ENCODE measurements at regions not wholly inside any gene's neighbourhood (a gene's known extent, or its start where the extent isn't known, plus 50 kb on each side); places are given as distances from the start of the nearest gene placed in this dataset.

DNA sequence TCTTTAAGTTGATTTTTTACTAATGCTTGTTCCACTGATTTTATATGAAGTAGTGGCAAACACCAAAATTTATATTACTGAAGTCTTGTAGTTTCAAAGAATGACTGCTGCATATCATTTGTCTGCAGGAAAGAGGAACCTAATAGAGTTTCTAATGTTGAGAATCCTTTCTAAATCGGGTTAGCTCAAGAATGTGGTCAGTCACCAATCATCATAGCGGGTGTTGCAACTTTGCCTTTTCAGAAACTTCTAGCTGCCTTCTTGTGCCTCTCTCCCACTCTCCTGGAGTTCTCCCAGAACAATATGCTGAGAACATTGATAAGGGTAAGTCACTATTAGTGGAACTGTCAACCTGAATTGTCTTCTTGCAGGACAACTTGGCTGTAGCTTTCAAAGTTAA is 524.8 kb upstream of the SORCS1 start:
- TF ChIP-seq EZH2phosphoT487 (IDR thresholded peaks at IDR 0.05; ENCODE audit: insufficient read depth, low read depth), result no peak
- TF ChIP-seq EZH2 (IDR thresholded peaks at IDR 0.05; ENCODE audit: insufficient read depth, poor library complexity, severe bottlenecking), result no peak

Measured in GM23248 (cell line).